ENCODE measurements at regions not wholly inside any gene's neighbourhood (a gene's known extent, or its start where the extent isn't known, plus 50 kb on each side); places are given as distances from the start of the nearest gene placed in this dataset.

DNA sequence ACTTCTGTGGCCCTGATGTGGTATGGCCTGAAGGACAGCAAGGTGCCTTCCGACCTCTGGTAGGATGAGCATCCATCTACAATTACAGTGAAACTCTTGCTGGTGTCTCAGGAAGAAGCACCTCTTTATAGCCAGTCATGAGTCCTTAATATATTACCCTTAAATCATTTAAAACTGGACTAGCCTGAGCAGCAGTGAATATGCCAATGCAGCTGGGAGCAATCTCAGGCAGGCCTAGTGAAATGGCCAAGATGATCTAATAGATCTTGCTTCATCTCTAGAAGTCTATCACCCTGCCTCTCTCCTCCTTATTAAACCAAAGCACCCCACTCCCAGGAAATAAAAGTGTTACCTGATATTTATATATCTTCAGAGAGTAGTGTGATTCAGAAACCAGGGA, 66.7 kb upstream of the SORCS3 start:
- no peaks in the 10 kb centered on the region for H3K79me2 ChIP-seq (ENCODE audit: insufficient read depth, low read length)
- H3K9me3 ChIP-seq (ENCODE audit: insufficient read depth, low read length, severe bottlenecking): peaks cover 7% of the 10 kb centered on the region
- H3K27me3 ChIP-seq (ENCODE audit: insufficient read depth, low read length, poor library complexity): no peaks in the 10 kb centered on the region
- H2AFZ ChIP-seq (ENCODE audit: low read depth, low read length): no peak overlapping the region
- TF ChIP-seq CTCF (IDR thresholded peaks at IDR 0.05; ENCODE audit: borderline replicate concordance, extremely low read depth, low read length, poor library complexity, severe bottlenecking): no peak
- no peak for TF ChIP-seq EZH2 (IDR thresholded peaks at IDR 0.05; ENCODE audit: borderline replicate concordance, low read depth, low read length, severe bottlenecking)
- ATAC-seq (ENCODE audit: insufficient read depth, low read depth): no peak
- H3K36me3 ChIP-seq (ENCODE audit: insufficient read depth, low read length): no peaks in the 10 kb centered on the region
- no peak for DNase-seq
- H3K4me3 ChIP-seq (ENCODE audit: low read depth in 1 of 2, low read length in 2 of 2): no peak overlapping the region
- no peak overlapping the region for H3K27ac ChIP-seq (ENCODE audit: low read length)
- H3K4me1 ChIP-seq (ENCODE audit: insufficient read depth, low read length): no peaks in the 10 kb centered on the region
- H3K9ac ChIP-seq (ENCODE audit: low read depth, low read length): no peak overlapping the region
- no peak overlapping the region for H3K4me2 ChIP-seq (ENCODE audit: insufficient read depth, low read length)
- H4K20me1 ChIP-seq (ENCODE audit: insufficient read depth, low read length): no peaks in the 10 kb centered on the region

DNA sequence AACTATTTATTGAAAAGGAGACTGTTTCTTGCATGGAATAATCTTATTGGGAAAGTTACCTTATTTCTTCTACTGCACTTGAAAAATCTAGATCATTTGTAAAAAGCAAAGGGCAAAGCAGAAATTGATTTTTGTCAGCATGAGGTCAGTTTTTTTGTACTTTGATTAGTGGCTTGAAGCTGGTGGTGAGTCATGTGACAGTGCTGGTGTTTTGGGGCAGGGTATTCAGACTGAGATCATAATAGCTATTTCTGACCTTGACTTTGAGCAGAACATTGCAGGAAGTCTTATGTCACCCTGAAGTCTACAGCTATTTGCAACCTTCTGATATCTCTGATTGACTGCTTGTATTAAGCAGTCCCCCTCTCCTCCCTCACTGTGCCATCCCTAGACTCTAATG, 66.3 kb upstream of the SORCS3 start:
- no peak overlapping the region for H3K4me2 ChIP-seq (ENCODE audit: insufficient read depth, low read length)
- H3K27ac ChIP-seq (ENCODE audit: low read length): no peak overlapping the region
- peaks cover 7% of the 10 kb centered on the region for H3K9me3 ChIP-seq (ENCODE audit: insufficient read depth, low read length, severe bottlenecking)
- no peaks in the 10 kb centered on the region for H3K36me3 ChIP-seq (ENCODE audit: insufficient read depth, low read length)
- no peaks in the 10 kb centered on the region for H4K20me1 ChIP-seq (ENCODE audit: insufficient read depth, low read length)
- H3K4me3 ChIP-seq (ENCODE audit: low read depth in 1 of 2, low read length in 2 of 2): no peak overlapping the region
- no peak overlapping the region for H2AFZ ChIP-seq (ENCODE audit: low read depth, low read length)
- no peaks in the 10 kb centered on the region for H3K79me2 ChIP-seq (ENCODE audit: insufficient read depth, low read length)
- H3K27me3 ChIP-seq (ENCODE audit: insufficient read depth, low read length, poor library complexity): no peaks in the 10 kb centered on the region
- H3K4me1 ChIP-seq (ENCODE audit: insufficient read depth, low read length): no peaks in the 10 kb centered on the region
- H3K9ac ChIP-seq (ENCODE audit: low read depth, low read length): no peak overlapping the region
- ATAC-seq (ENCODE audit: insufficient read depth, low read depth): no peak
- no peak for TF ChIP-seq CTCF (IDR thresholded peaks at IDR 0.05; ENCODE audit: borderline replicate concordance, extremely low read depth, low read length, poor library complexity, severe bottlenecking)
- no peak for TF ChIP-seq EZH2 (IDR thresholded peaks at IDR 0.05; ENCODE audit: borderline replicate concordance, low read depth, low read length, severe bottlenecking)
- no peak for DNase-seq

DNA sequence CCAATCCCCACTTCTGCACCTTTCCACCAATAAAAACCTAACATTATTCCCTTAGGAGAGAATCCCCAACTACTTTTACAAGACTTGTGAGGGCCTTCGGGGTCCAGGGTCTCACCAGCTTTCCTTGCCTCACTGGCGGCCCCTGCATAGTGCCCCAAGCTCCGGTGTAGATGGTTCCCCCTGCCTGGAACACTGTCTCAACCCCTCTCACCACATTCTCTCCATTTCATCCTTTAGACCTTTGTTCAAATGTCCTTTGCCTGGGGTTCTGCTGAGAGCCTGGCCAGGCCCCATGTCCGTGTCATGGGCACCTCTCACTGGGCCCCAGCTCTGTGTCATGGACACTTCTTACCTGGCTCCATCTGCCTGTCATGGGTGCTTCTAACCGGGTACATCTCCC, 64.5 kb upstream of the SORCS3 start:
- Histone ChIP-seq H3K79me2 (ENCODE audit: insufficient read depth, low read length) (no peaks in the 10 kb centered on the region), H3K36me3 (ENCODE audit: insufficient read depth, low read length) (no peaks in the 10 kb centered on the region), H4K20me1 (ENCODE audit: insufficient read depth, low read length) (peaks cover 2% of the 10 kb centered on the region; the same call in 1 of the 2 replicates), H2AFZ (ENCODE audit: low read depth, low read length) (no peak overlapping the region), H3K9ac (ENCODE audit: low read depth, low read length) (no peak overlapping the region), H3K4me2 (ENCODE audit: insufficient read depth, low read length) (no peak overlapping the region), H3K4me3 (ENCODE audit: low read depth in 1 of 2, low read length in 2 of 2) (no peak overlapping the region), H3K9me3 (ENCODE audit: insufficient read depth, low read length, severe bottlenecking) (no peaks in the 10 kb centered on the region), H3K4me1 (ENCODE audit: insufficient read depth, low read length) (no peaks in the 10 kb centered on the region), H3K27me3 (ENCODE audit: insufficient read depth, low read length, poor library complexity) (no peaks in the 10 kb centered on the region), H3K27ac (ENCODE audit: low read length) (no peak overlapping the region)
- TF ChIP-seq CTCF (IDR thresholded peaks at IDR 0.05; ENCODE audit: borderline replicate concordance, extremely low read depth, low read length, poor library complexity, severe bottlenecking) (no peak), EZH2 (IDR thresholded peaks at IDR 0.05; ENCODE audit: borderline replicate concordance, low read depth, low read length, severe bottlenecking) (no peak)
- DNase-seq: no peak
- ATAC-seq (ENCODE audit: insufficient read depth, low read depth): no peak

DNA sequence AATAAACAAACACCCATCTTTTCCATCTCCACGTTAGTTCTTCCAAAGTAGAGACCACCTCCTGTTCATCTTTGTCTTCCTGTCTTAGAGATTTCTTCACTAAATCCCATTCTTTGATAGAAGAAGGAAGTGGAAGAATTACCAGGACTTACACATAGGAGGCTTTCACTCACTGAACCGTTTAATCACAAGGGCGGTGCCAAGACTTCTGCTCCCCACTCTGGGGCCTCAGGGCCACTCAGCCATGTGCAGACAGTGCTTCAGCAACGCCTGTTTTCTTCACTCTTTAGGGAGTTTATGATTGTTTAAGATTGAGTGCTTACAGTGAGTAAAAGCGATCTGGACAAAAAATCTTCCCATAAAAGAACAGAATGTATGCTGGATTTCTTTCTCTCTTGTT, 63.9 kb upstream of the SORCS3 start:
- Histone ChIP-seq H3K27me3 (ENCODE audit: insufficient read depth, low read length, poor library complexity) (no peaks in the 10 kb centered on the region), H3K4me2 (ENCODE audit: insufficient read depth, low read length) (no peak overlapping the region), H4K20me1 (ENCODE audit: insufficient read depth, low read length) (peaks cover 2% of the 10 kb centered on the region; the same call in 1 of the 2 replicates), H3K27ac (ENCODE audit: low read length) (no peak overlapping the region), H3K79me2 (ENCODE audit: insufficient read depth, low read length) (no peaks in the 10 kb centered on the region), H3K4me1 (ENCODE audit: insufficient read depth, low read length) (no peaks in the 10 kb centered on the region), H3K9ac (ENCODE audit: low read depth, low read length) (no peak overlapping the region), H3K4me3 (ENCODE audit: low read depth in 1 of 2, low read length in 2 of 2) (no peak overlapping the region), H2AFZ (ENCODE audit: low read depth, low read length) (no peak overlapping the region), H3K36me3 (ENCODE audit: insufficient read depth, low read length) (no peaks in the 10 kb centered on the region), H3K9me3 (ENCODE audit: insufficient read depth, low read length, severe bottlenecking) (no peaks in the 10 kb centered on the region)
- ATAC-seq (ENCODE audit: insufficient read depth, low read depth): no peak
- no peak for TF ChIP-seq CTCF (IDR thresholded peaks at IDR 0.05; ENCODE audit: borderline replicate concordance, extremely low read depth, low read length, poor library complexity, severe bottlenecking)
- no peak for TF ChIP-seq EZH2 (IDR thresholded peaks at IDR 0.05; ENCODE audit: borderline replicate concordance, low read depth, low read length, severe bottlenecking)
- no peak for DNase-seq
